IgD-negative memory B cell (primary cell): ENCODE measurements at regions not wholly inside any gene's neighbourhood (a gene's known extent, or its start where the extent isn't known, plus 50 kb on each side); places are given as distances from the start of the nearest gene placed in this dataset.

Experiments used
- H3K27ac Mint-ChIP-seq, 3 donors: one replicate each; pipeline ENCODE4 v1.8.0; 2020 to 2022; ENCODE audit warnings: mild to moderate bottlenecking in 3 of 3, mixed read lengths in 3 of 3, moderate library complexity in 1 of 3
- H3K27me3 Mint-ChIP-seq: one replicate; pipeline ENCODE4 v1.8.0; 2021; ENCODE audit warnings: mixed read lengths
- H3K36me3 Mint-ChIP-seq: one replicate; pipeline ENCODE4 v1.8.0; 2020; ENCODE audit warnings: mild to moderate bottlenecking, mixed read lengths
- H3K4me1 Mint-ChIP-seq, 3 donors: one replicate each; pipeline ENCODE4 v1.8.0; 2020 to 2022; ENCODE audit warnings: mixed read lengths in 3 of 3, mild to moderate bottlenecking in 1 of 3
- H3K4me3 Mint-ChIP-seq, 4 donors: one replicate each; pipeline ENCODE4 v1.8.0; 2020 to 2022; ENCODE audit warnings: mild to moderate bottlenecking in 4 of 4, mixed read lengths in 4 of 4, moderate library complexity in 3 of 4
- H3K9me3 Mint-ChIP-seq, 3 donors: one replicate each; pipeline ENCODE4 v1.8.0; 2020 to 2021; ENCODE audit warnings: mixed read lengths in 3 of 3, mild to moderate bottlenecking in 1 of 3

- H3K36me3 Mint-ChIP-seq = peaks cover 6% of the 10 kb centered on the region
- H3K27me3 Mint-ChIP-seq = no peaks in the 10 kb centered on the region
- H3K4me3 Mint-ChIP-seq = no peak overlapping the region
- no peak overlapping the region for H3K27ac Mint-ChIP-seq
- peaks cover 0 to 1% (median 0%) of the 10 kb centered on the region in 3 donors for H3K9me3 Mint-ChIP-seq
- H3K4me1 Mint-ChIP-seq = no peaks in the 10 kb centered on the region
These were observed 289.9 kb downstream of the SATB1 start for GRCh38 chr3:18135060-18135814.

DNA sequence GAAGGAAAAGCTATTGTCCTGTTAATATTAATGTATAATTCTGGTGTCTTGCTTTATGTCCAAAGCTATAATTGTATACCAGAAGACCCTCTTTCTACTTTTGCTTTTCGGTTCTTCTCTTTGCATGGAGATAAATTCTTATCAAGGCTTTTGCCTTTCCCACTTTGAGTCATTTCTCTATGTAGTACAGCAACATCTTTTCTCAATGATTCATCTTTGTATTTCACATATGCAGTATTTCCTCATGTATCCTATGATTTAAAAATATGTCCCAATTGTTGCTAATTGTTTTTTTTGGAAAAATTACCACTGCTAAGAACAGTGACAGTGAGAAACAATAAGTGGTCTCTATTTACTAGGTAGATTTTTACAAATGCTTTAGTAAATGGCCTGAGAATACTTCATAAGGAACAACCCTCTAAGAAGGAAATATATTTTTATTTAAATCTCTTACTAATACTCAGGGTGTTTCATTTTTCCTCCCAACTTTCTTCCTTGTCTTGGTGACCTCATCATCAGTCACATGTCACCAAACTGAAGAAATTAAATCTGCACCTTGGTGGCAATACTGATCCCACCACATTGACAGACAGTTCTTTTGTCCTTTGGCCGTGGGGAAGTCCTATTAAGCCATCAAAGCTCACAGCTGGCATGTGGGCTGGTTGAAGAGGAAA lies 290.6 kb downstream of the SATB1 start:
- H3K27me3 Mint-ChIP-seq = no peaks in the 10 kb centered on the region
- H3K4me3 Mint-ChIP-seq = no peak overlapping the region
- H3K27ac Mint-ChIP-seq = no peak overlapping the region
- peaks cover 6% of the 10 kb centered on the region for H3K36me3 Mint-ChIP-seq
- no peaks in the 10 kb centered on the region for H3K4me1 Mint-ChIP-seq
- H3K9me3 Mint-ChIP-seq = peaks cover 0 to 1% (median 0%) of the 10 kb centered on the region in 3 donors

DNA sequence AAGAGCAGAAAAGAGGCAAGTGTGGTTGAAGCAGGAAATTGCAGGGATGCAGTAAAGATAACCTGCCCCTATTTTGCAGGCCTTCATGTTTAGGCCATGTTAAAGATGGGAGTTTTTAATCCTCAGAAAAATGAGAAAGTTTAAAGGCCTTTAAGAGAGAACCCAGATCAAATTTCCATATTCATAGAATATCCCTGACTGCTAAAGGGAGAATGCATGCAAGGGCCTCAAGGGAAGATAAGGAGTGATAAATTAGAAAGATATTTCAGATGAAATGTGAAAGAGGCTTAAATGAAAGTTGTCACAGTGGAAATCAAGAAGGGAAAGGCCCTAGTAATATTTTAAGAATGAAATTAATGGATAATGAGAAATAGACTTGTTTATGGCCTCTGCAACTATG lies 292.1 kb downstream of the SATB1 start:
- no peaks in the 10 kb centered on the region for H3K27me3 Mint-ChIP-seq
- H3K4me1 Mint-ChIP-seq = peaks cover 2 to 7% (median 5%) of the 10 kb centered on the region in 3 donors
- no peak overlapping the region for H3K4me3 Mint-ChIP-seq
- peaks cover 0 to 1% (median 0%) of the 10 kb centered on the region in 3 donors for H3K9me3 Mint-ChIP-seq
- peaks cover 3% of the 10 kb centered on the region for H3K36me3 Mint-ChIP-seq
- H3K27ac Mint-ChIP-seq = no peak overlapping the region

GRCh38 chr3:18127859-18128681 lies 297.1 kb downstream of the SATB1 start:
- Mint-ChIP-seq H3K4me1 (peaks cover 10 to 21% (median 15%) of the 10 kb centered on the region in 3 donors), H3K9me3 (no peaks in the 10 kb centered on the region), H3K27ac (peak overlapping the region; percentile 63 to 97 (median 92)), H3K36me3 (no peaks in the 10 kb centered on the region), H3K4me3 (peak overlapping the region in 2 of 4 donors; percentile 37 to 73), H3K27me3 (no peaks in the 10 kb centered on the region)

DNA sequence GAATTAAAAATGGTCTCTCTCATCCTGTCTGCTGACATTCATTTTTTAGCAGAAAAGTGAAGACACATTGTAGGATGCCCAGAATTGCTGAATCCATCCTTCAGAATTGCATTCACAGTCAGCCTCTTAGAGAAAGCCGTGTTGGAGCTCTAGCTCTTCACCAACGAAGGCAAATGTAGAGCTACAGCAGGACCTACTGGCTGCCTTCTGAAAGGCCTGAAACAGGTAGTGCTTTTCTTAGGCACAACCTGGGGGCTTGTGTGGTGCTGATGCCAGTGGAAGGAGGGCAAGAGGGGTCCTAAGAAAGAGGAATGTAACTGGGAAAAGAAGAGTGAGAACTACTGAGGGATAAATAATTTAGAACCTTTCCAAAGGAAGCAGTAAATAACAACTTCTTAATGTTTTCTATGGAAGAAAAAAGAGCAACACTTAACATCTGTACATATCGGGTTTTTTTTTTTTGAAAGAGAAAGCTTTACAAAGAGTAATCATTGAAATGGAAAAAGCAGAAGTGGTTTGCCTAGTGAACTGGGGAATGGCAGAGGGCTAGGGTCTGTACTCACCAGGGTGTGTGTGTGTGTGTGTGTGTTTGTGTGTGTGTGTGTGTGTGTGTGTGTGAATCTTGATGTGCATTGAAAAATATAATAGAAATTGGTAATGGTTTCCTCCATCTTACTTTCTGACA lies 297.8 kb downstream of the SATB1 start:
- Mint-ChIP-seq H3K9me3 (no peaks in the 10 kb centered on the region), H3K4me3 (peak overlapping the region in 3 of 4 donors; percentile 37 to 81 (median 73)), H3K36me3 (no peaks in the 10 kb centered on the region), H3K27ac (peak overlapping the region; percentile 63 to 97 (median 92)), H3K27me3 (no peaks in the 10 kb centered on the region), H3K4me1 (peaks cover 10 to 21% (median 15%) of the 10 kb centered on the region in 3 donors)

DNA sequence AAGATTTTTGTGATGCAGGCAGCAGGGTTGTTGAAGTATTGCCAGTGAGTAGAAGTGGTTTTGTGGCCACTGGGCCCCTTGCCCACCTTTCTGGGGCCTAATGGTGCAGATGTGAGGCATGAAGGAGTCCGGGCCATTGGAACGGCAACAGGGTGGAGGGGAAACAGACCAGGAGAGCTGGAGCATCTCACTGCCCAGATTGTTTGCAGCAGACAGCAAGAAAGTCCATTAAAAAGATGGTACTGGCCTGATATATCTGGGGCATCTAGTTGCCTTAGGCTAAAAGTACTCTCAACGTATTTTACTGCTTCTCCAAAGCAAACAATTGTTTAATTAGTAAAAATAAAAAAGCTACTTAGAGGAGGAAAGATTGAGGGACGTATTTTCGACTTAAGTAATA lies 298.4 kb downstream of the SATB1 start:
- H3K27ac Mint-ChIP-seq = peak overlapping the region in 1 of 3 donors; percentile 51
- H3K4me1 Mint-ChIP-seq = peaks cover 10 to 21% (median 15%) of the 10 kb centered on the region in 3 donors
- no peaks in the 10 kb centered on the region for H3K36me3 Mint-ChIP-seq
- no peaks in the 10 kb centered on the region for H3K9me3 Mint-ChIP-seq
- no peak overlapping the region for H3K4me3 Mint-ChIP-seq
- no peaks in the 10 kb centered on the region for H3K27me3 Mint-ChIP-seq

DNA sequence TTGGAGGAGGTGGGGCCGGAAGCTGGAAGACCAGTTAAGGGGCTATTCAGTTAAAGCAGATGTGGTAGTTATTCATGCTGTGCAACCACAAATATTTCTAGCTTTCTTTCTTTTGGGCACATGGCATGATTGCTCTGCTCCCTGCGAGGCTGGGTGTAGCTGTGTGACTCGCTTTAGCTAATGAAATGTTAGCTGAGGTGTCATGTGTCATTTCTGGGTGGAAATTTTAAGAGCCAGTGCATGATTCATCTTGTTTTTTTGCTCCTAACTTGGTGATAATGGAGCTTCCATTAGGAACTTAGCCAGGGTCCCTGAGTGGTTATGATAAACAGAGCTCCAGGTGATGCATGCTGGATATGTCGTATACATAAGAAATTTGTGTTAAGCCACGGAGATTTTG lies 300.6 kb downstream of the SATB1 start:
- Mint-ChIP-seq H3K36me3 (no peaks in the 10 kb centered on the region), H3K4me1 (peaks cover 10 to 21% (median 15%) of the 10 kb centered on the region in 3 donors), H3K9me3 (no peaks in the 10 kb centered on the region), H3K4me3 (no peak overlapping the region), H3K27ac (no peak overlapping the region), H3K27me3 (no peaks in the 10 kb centered on the region)

GRCh38 chr3:18122264-18122663 lies 302.9 kb downstream of the SATB1 start:
- Mint-ChIP-seq H3K4me1 (peaks cover 1 to 10% (median 6%) of the 10 kb centered on the region in 3 donors), H3K4me3 (no peak overlapping the region), H3K9me3 (no peaks in the 10 kb centered on the region), H3K36me3 (no peaks in the 10 kb centered on the region), H3K27ac (no peak overlapping the region), H3K27me3 (no peaks in the 10 kb centered on the region)

GRCh38 chr3:18121020-18121419 lies 304.1 kb downstream of the SATB1 start:
- no peak overlapping the region for H3K4me3 Mint-ChIP-seq
- no peaks in the 10 kb centered on the region for H3K27me3 Mint-ChIP-seq
- H3K9me3 Mint-ChIP-seq = no peaks in the 10 kb centered on the region
- no peaks in the 10 kb centered on the region for H3K36me3 Mint-ChIP-seq
- peaks cover 0 to 1% (median 0%) of the 10 kb centered on the region in 3 donors for H3K4me1 Mint-ChIP-seq
- H3K27ac Mint-ChIP-seq = no peak overlapping the region

GRCh38 chr3:18119866-18120265 lies 305.3 kb downstream of the SATB1 start:
- Mint-ChIP-seq H3K4me1 (peaks cover 0 to 1% (median 0%) of the 10 kb centered on the region in 3 donors), H3K4me3 (no peak overlapping the region), H3K27me3 (no peaks in the 10 kb centered on the region), H3K27ac (no peak overlapping the region), H3K9me3 (no peaks in the 10 kb centered on the region), H3K36me3 (no peaks in the 10 kb centered on the region)

GRCh38 chr3:18114894-18115293 lies 310.2 kb downstream of the SATB1 start:
- H3K9me3 Mint-ChIP-seq = no peaks in the 10 kb centered on the region
- H3K27me3 Mint-ChIP-seq = no peaks in the 10 kb centered on the region
- H3K36me3 Mint-ChIP-seq = no peaks in the 10 kb centered on the region
- no peak overlapping the region for H3K4me3 Mint-ChIP-seq
- peaks cover 2 to 12% (median 10%) of the 10 kb centered on the region in 3 donors for H3K4me1 Mint-ChIP-seq
- H3K27ac Mint-ChIP-seq = no peak overlapping the region

- H3K36me3 Mint-ChIP-seq = no peaks in the 10 kb centered on the region
- H3K9me3 Mint-ChIP-seq = no peaks in the 10 kb centered on the region
- H3K4me3 Mint-ChIP-seq = no peak overlapping the region
- H3K27ac Mint-ChIP-seq = no peak overlapping the region
- H3K27me3 Mint-ChIP-seq = no peaks in the 10 kb centered on the region
- peaks cover 2 to 12% (median 10%) of the 10 kb centered on the region in 3 donors for H3K4me1 Mint-ChIP-seq
These were observed 311.7 kb downstream of the SATB1 start for GRCh38 chr3:18113417-18113816.

- H3K27ac Mint-ChIP-seq = no peak overlapping the region
- H3K4me3 Mint-ChIP-seq = no peak overlapping the region
- no peaks in the 10 kb centered on the region for H3K27me3 Mint-ChIP-seq
- peaks cover 2 to 12% (median 10%) of the 10 kb centered on the region in 3 donors for H3K4me1 Mint-ChIP-seq
- no peaks in the 10 kb centered on the region for H3K36me3 Mint-ChIP-seq
- no peaks in the 10 kb centered on the region for H3K9me3 Mint-ChIP-seq
These were observed 312.3 kb downstream of the SATB1 start for GRCh38 chr3:18112674-18113375.

- Mint-ChIP-seq H3K9me3 (no peaks in the 10 kb centered on the region), H3K4me1 (peaks cover 2 to 12% (median 10%) of the 10 kb centered on the region in 3 donors), H3K27me3 (no peaks in the 10 kb centered on the region), H3K27ac (no peak overlapping the region), H3K4me3 (peak overlapping the region in 3 of 4 donors; percentile 60 to 83 (median 80)), H3K36me3 (no peaks in the 10 kb centered on the region)
These were observed 313.3 kb downstream of the SATB1 start for GRCh38 chr3:18111796-18112232.
